G401 (cell line): ENCODE measurements at regions not wholly inside any gene's neighbourhood (a gene's known extent, or its start where the extent isn't known, plus 50 kb on each side); places are given as distances from the start of the nearest gene placed in this dataset.

Experiments
- DNase-seq: peaks from one replicate; pipeline ENCODE4 v3.0.0-alpha.2; 2015; ENCODE audit warnings: low spot score
- in situ Hi-C: cut with HindIII; loops from 2 replicates; pipeline ENCODE4 v1.10.0; 2016; ENCODE audit warnings: low sequenced_read_pairs, mixed read lengths

GRCh38 chr1:81174811-81175476 lies 625.8 kb upstream of the ADGRL2 start:
- in situ Hi-C loops, result no loop called here

DNA sequence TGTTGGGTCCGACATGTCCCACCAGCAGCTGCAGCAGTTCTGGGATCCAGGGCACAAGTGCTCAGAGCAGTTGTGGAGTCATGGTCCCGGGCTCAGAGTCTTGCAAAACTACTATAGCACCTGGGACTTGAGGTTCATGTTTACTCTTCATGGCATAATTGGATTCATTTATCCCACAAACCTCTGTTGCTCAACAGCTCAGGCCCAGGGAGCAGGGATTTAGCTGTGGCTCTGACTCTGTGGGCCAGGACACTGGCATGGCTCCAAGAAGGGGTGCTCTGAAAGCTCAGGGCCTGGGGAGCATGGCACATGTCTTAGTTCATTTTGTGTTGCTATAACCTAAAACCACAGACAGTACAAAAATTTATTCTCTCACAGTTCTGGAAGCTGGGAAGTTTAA lies 626.7 kb upstream of the ADGRL2 start:
- no peak for DNase-seq
- in situ Hi-C loops, result no loop called here

More at GRCh38 chr1:81174811-81175476, 625.8 kb upstream of the ADGRL2 start:
- DNase-seq, result no peak

GRCh38 chr1:81172483-81172882 lies 628.3 kb upstream of the ADGRL2 start:
- no peak for DNase-seq
- in situ Hi-C loops, result no loop called here

DNA sequence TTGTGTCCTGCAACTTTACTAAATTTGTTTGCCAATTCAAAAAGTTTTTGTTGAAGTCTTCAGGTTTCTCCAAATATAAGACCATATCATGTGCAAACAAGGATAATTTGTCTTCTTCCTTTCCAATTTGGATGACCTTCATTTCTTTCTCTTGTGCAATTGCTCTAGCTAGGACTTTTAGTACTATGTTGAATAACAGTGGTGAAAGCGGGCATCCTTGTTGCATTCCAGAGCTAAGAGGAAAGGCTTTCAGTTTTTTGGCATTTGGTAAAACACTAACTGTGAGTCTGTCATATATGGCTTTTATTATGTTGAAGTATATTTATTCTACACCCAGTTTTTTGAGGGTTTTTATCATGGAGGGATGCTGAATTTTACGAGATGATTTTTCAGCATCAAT lies 630.0 kb upstream of the ADGRL2 start:
- in situ Hi-C loops, result no loop called here
- no peak for DNase-seq

- no peak for DNase-seq
- in situ Hi-C loops, result no loop called here
Observed at GRCh38 chr1:81165963-81166362, 634.8 kb upstream of the ADGRL2 start.

DNA sequence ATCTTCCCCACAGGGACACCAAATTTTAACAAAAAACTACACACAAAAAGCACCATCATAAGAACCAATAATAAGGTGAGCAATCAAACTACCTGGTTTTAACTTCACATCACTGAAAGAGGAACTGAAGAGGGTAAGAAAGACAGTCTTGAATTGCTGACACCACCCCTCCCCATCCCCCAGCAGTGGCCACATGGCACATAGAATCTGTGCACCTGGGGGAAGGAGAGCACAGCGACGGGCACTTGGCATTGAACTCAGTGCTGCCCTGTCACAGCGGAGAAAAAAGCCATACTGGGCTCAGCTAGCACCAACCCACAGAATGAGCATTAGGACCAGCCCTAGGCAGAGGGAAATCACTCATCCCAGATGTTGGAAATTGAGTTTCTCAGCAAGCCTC lies 640.0 kb upstream of the ADGRL2 start:
- in situ Hi-C loops, result no loop called here

DNA sequence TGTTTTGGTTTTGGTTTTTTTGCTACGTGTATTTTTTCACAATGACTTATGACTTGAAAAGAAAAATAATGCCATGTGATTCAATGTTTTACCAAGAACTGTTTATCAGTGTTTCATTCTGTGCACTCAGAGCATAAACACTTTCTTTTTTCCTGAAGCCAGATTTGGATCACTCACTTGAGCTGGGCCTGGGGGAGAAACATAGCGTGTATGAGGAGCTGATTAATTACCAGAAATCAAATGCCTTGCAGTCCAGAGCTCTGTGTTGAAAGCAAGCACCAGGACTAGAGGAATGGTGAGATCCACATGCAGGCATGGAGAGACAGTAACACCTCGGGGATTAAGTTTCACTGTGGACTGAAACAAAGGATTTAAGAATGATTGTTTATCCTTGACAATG lies 642.1 kb upstream of the ADGRL2 start:
- in situ Hi-C loops, result no loop called here

More for the DNA sequence above, 640.0 kb upstream of the ADGRL2 start:
- DNase-seq, result no peak

GRCh38 chr1:81157686-81158085 lies 643.0 kb upstream of the ADGRL2 start:
- in situ Hi-C loops, result no loop called here

More for the DNA sequence above, 642.1 kb upstream of the ADGRL2 start:
- DNase-seq, result no peak

DNA sequence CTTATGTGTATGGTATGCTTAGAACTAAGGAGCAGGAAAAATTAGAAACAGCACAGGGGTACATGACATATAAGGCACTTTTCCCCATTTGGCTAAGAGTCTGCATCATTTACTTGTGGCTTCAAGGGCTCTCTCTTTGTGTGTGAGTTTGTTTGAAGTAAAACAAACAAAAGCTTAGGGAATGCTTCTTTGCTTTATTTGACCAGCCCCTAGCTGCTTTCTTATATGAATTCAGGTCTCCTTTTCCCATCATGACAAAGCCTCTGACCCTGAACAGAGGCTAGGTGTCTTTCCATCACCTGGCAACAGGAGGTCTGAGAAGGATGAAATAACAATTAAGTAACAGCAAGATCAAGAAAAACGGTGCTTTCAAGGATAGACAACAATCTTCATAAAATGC lies 643.8 kb upstream of the ADGRL2 start:
- DNase-seq, result no peak
- in situ Hi-C loops, result no loop called here

More at GRCh38 chr1:81157686-81158085, 643.0 kb upstream of the ADGRL2 start:
- no peak for DNase-seq

DNA sequence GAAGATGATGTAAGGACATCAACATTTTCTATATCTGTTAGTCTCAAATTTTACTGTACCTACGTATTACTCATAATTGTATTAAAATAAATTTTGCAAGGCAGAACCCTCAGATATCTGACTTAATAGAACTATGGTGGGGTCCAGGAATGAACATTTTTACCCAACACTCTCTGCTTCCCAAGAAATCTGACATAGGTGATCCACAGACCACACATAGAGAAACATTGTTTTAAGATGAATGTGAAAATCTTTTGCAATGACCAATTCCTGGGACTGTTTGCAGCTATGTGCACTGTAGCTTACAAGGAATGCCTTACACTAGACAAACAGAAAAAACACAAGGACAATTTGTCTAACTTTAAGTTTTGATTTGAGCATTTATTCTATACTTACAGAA lies 645.6 kb upstream of the ADGRL2 start:
- DNase-seq, result no peak
- in situ Hi-C loops, result no loop called here

DNA sequence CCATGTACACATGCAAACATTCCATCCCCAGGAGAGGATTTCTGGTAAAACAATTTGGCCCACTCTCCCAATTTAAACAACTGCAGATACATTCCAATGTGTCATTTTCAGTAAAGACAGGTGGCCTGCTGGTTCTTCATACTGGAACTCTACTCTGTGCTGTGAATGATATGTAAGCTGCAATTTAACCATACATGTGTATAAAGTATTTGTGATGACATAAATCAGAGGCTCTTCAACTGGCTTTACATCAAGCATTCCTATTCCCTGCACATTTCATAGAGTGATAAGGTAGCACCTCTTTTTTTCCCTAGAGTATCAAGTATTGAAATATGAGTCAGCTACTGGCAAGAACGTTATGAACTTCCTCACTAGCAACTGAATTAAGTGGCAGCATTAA lies 649.5 kb upstream of the ADGRL2 start:
- in situ Hi-C loops, result no loop called here
- DNase-seq, result no peak

GRCh38 chr1:81149649-81150325 lies 650.9 kb upstream of the ADGRL2 start:
- in situ Hi-C loops, result no loop called here
- DNase-seq, result no peak

DNA sequence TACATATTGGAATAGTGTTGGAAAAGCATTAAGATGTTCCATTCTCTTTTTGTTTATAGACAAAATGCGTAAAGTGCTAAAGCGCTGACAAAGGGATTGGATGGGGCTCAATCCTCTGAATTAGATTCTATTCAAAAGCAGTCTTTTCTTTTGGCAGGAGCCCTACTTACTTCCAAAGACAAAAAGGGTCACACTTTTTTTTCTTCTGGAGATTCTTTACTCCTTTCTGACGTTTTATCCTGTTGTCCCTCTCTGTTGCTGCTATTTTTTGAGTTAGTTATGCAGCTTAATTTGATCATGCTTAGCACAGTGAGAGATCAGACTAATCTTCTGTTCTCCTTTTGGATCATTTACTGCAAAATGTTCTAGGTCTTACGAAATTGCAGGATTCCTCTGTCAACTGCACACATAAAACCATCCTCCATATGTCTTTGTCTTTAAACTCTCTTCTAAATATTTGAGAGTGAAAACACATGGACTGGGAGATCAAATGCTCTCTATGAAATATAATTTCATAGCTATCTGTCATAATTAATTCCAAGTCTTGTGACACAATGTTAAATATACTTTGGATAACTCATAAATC lies 656.4 kb upstream of the ADGRL2 start:
- DNase-seq, result no peak
- in situ Hi-C loops, result no loop called here

- in situ Hi-C loops, result no loop called here
- DNase-seq, result no peak
Observed at GRCh38 chr1:81142099-81142826, 658.5 kb upstream of the ADGRL2 start.

DNA sequence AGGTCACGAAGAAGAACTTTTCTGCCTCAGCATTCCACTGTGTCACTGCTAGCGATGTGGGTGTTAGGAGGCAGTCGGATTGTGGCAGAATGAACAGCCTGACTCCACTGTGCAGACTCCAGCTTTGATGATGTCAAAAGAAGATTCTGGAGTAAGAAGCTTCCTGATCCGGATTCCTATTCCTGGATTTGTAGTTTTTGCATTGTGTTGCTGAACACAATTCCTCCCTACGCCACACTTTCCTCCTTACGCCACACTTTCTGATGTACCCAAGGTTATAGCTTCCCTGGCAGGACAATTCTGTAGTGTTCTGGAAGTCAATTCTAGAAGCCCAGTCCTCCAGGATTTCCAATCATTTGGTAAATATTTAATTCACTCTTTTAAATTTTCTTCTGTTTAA lies 665.2 kb upstream of the ADGRL2 start:
- in situ Hi-C loops, result no loop called here
- no peak for DNase-seq

DNA sequence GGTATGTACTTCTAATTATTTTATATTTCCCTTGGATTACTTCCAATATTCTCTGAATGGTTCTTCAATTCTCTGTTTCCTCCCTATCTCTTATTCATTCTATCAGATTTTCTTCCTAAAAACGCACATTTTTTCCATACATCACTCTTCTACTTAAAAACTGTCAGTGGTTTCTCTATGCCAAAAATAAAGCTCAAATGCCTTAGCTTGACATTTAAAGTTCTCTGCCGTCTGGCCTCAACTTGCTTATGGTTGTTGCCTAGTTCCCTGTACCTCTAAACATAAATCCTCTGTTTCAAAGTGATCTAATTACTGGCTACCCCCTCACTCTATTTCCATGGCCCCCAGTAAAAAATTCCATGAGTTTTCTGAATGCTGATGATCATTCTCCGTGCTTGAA lies 671.0 kb upstream of the ADGRL2 start:
- no peak for DNase-seq
- in situ Hi-C loops, result no loop called here

DNA sequence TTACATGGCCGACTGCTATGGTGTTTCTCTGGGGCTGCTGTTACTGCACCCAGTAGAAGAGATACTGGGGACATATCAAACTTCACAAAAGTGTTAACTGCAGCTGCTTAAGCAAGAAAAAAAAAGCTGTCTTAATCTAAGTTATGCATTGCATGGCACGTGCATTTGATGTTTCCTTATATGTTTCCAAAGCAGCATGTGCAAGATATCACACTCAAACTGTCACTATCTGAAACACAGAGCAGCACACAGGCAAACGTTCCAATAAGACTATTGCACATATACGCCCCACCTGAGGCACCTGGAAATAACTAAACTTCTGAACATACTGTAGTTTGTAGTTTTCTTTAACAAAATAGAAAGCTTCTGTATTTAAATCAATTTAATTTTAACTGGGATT lies 671.4 kb upstream of the ADGRL2 start:
- in situ Hi-C loops, result no loop called here
- DNase-seq, result no peak

- in situ Hi-C loops, result no loop called here
- DNase-seq, result no peak
Observed at GRCh38 chr1:81128079-81128478, 672.7 kb upstream of the ADGRL2 start.

DNA sequence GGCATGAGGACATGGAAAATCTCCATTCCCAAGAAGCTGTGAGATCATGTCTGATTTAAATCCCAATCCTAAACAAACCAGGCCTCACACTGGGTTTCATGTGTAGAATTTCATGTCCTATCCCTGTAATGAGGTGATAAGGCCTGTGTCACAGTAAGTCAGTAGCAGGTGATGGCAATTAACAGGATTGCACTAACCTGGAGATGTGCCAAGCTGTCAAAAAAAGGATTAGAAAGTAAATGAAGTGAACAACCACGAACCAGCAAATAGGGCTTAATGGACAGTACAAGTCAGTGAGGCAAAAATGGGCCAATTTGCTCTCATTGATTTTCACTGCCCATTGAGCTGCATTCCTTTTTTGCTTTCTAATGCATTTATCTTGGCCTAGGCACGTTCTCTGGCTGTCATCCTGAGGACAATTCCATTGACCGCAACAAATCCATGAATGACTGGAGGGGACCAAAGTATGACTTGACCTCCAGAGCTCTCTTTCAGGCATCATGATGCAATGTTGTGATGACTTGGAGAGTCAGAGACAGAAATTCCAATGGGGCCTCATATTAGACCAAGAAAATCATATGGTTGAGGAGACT lies 673.6 kb upstream of the ADGRL2 start:
- no peak for DNase-seq
- in situ Hi-C loops, result no loop called here

GRCh38 chr1:81125672-81126071 lies 675.1 kb upstream of the ADGRL2 start:
- DNase-seq, result no peak
- in situ Hi-C loops, result no loop called here
